ENCODE measurements at regions not wholly inside any gene's neighbourhood (a gene's known extent, or its start where the extent isn't known, plus 50 kb on each side); places are given as distances from the start of the nearest gene placed in this dataset.
"Not testable (repeated sequence)": the region's sequence is repeated elsewhere in the genome, so short reads cannot be mapped to it uniquely, and the experiment has no call there.

DNA sequence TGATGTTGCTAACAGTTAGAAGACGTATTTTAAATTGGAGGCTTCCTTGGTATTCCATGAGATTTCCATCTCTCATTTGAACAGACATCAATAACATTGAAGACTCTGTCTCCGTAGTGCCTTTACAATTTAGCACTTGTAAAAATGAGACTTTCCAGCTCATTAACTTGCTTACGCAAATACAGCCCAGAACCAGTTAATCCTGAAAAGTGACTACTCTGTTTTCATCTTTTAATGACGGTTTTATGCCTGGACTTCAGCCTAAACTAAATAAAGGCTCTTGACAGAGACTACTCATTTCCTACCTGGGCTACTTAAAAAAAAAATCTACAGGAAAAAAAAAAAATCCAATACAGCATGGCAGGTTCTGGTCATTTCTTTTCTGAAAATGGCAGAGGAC lies 148.6 kb downstream of the LRATD1 start:
- DNase-seq (ENCODE audit: extremely low spot score), result no peak
- no peak for TF ChIP-seq POLR2A (IDR thresholded peaks at IDR 0.05; ENCODE audit: low read depth)
- TF ChIP-seq, protein P1, sequence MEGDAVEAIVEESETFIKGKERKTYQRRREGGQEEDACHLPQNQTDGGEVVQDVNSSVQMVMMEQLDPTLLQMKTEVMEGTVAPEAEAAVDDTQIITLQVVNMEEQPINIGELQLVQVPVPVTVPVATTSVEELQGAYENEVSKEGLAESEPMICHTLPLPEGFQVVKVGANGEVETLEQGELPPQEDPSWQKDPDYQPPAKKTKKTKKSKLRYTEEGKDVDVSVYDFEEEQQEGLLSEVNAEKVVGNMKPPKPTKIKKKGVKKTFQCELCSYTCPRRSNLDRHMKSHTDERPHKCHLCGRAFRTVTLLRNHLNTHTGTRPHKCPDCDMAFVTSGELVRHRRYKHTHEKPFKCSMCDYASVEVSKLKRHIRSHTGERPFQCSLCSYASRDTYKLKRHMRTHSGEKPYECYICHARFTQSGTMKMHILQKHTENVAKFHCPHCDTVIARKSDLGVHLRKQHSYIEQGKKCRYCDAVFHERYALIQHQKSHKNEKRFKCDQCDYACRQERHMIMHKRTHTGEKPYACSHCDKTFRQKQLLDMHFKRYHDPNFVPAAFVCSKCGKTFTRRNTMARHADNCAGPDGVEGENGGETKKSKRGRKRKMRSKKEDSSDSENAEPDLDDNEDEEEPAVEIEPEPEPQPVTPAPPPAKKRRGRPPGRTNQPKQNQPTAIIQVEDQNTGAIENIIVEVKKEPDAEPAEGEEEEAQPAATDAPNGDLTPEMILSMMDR (IDR thresholded peaks at IDR 0.05), result no peak
- no peak for TF ChIP-seq EP300 (IDR thresholded peaks at IDR 0.05)
- TF ChIP-seq POLR2AphosphoS5 (IDR thresholded peaks at IDR 0.05), result no peak
- Histone ChIP-seq H3K4me3 (no peak overlapping the region), H3K27ac (replicated peaks in 1 of 4) (no peak overlapping the region), H3K9me3 (no peaks in the 10 kb centered on the region), H3K4me1 (no peaks in the 10 kb centered on the region), H3K36me3 (no peaks in the 10 kb centered on the region), H3K27me3 (no peaks in the 10 kb centered on the region)
- WGBS, result 85% methylated on average over 4 of the region's 4 CpGs
- intact Hi-C loops (cut with DNase I), result no loop called here

DNA sequence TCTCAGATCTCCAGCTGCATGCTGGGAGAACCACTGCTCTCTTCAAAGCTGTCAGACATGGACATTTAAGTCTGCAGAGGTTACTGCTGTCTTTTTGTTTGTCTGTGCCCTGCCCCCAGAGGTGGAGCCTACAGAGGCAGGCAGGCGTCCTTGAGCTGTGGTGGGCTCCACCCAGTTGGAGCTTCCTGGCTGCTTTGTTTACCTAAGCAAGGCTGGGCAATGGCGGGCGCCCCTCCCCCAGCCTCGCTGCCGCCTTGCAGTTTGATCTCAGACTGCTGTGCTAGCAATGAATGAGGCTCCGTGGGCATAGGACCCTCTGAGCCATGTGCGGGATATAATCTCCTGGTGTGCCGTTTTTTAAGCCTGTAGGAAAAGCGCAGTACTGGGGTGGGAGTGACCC lies 156.3 kb downstream of the LRATD1 start:
- H3K27ac ChIP-seq (replicated peaks in 1 of 4); H3K36me3 ChIP-seq; DNase-seq (ENCODE audit: extremely low spot score); H3K4me3 ChIP-seq; intact Hi-C loops (cut with DNase I); H3K9me3 ChIP-seq; H3K27me3 ChIP-seq; H3K4me1 ChIP-seq: not testable (repeated sequence)
- 96% methylated on average over 9 of the region's 9 CpGs for WGBS

DNA sequence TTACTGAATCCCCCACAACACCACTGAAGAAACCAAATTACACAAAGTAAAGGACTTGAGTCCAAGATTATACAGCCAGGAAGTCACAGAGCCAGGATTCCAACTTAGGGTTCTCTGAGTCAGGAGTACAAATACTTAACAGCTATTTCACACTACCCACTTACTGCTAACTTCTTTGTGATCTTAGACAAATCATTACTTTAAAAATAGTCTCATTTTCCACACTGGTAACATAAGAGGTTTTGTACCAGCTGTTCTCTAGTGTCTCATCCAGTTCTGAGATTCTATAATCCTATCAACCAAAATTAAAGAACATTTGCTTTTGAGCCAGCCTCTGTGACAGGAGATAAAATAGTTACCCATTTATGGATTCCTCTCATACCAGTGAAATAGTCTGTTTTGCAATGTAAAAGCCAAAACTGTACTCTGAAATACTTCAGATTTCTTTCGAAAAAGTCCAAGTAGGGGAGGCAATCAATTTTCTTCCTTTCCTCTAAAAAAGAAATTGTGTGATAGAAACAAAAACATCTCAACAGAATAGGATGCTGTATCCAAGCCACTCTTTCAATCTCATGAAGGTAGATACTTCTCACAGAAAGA lies 157.6 kb downstream of the LRATD1 start:
- 85% methylated on average over 1 of the region's 1 CpG for WGBS
- peaks cover 0 to 4% (median 0%) of the 10 kb centered on the region in 4 donors for H3K9me3 ChIP-seq
- no peak for DNase-seq (ENCODE audit: extremely low spot score)
- no peak overlapping the region for H3K4me3 ChIP-seq
- H3K36me3 ChIP-seq, result no peaks in the 10 kb centered on the region
- H3K4me1 ChIP-seq, result no peaks in the 10 kb centered on the region
- no peaks in the 10 kb centered on the region for H3K27me3 ChIP-seq
- no peak overlapping the region for H3K27ac ChIP-seq (replicated peaks in 1 of 4)
- no peak for TF ChIP-seq POLR2AphosphoS5 (IDR thresholded peaks at IDR 0.05)
- no peak for TF ChIP-seq EP300 (IDR thresholded peaks at IDR 0.05)
- TF ChIP-seq, protein P1 (IDR thresholded peaks at IDR 0.05), result no peak
- no peak for TF ChIP-seq POLR2A (IDR thresholded peaks at IDR 0.05; ENCODE audit: low read depth)
- intact Hi-C loops (cut with DNase I), result no loop called here

DNA sequence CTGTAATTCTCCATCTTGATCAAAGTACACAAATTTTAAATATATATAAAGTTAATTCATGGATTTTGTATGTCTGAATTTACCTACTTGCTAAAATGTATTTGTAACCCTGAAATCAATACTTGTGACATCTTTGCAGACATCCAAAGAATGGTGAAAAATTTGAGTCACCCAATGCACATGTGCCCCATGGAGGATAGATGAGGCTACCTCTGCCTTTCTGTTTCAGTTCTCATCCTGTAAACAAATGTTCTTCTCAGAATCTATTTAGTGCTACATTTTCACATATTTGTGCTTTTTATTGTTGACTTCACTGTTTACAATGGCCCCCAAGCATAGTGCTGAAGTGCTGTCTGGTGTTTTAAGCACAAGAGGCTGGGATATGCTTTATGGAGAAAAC lies 171.5 kb downstream of the LRATD1 start:
- Histone ChIP-seq H3K9me3 (peaks cover 0 to 6% (median 0%) of the 10 kb centered on the region in 4 donors), H3K27me3 (no peaks in the 10 kb centered on the region), H3K36me3 (no peaks in the 10 kb centered on the region), H3K4me3 (no peak overlapping the region), H3K27ac (replicated peaks in 1 of 4) (no peak overlapping the region), H3K4me1 (no peaks in the 10 kb centered on the region)
- TF ChIP-seq, protein P1 (IDR thresholded peaks at IDR 0.05), result no peak
- TF ChIP-seq EP300 (IDR thresholded peaks at IDR 0.05) (no peak), POLR2A (IDR thresholded peaks at IDR 0.05; ENCODE audit: low read depth) (no peak), POLR2AphosphoS5 (IDR thresholded peaks at IDR 0.05) (no peak)
- intact Hi-C loops (cut with DNase I), result no loop called here
- no peak for DNase-seq (ENCODE audit: extremely low spot score)

DNA sequence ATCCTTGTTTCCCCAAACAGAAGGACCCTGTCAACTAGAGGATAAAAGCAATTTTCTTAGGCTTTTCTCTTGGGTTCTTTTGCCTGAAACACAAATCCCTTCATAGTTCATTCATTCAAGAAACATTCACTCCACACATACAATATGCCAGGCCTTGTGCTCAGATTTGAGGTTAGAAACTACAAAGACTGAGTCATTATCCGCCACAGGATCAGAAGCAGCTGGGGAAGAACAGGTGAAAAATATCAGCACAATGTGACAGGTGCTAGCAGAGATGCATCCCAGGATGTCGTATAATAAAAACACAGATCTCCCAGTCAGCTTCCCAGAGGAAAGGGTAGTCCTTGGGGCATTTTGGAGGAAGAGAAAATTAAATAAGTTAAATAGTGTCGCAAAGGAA lies 172.4 kb downstream of the LRATD1 start:
- Histone ChIP-seq H3K27me3 (no peaks in the 10 kb centered on the region), H3K27ac (replicated peaks in 1 of 4) (no peak overlapping the region), H3K9me3 (peaks cover 0 to 6% (median 0%) of the 10 kb centered on the region in 4 donors), H3K36me3 (no peaks in the 10 kb centered on the region), H3K4me3 (no peak overlapping the region), H3K4me1 (no peaks in the 10 kb centered on the region)
- intact Hi-C loops (cut with DNase I), result no loop called here
- WGBS, result 59% methylated on average over 3 of the region's 3 CpGs
- no peak for DNase-seq (ENCODE audit: extremely low spot score)
- TF ChIP-seq, protein P1 (IDR thresholded peaks at IDR 0.05), result no peak
- TF ChIP-seq POLR2A (IDR thresholded peaks at IDR 0.05; ENCODE audit: low read depth) (no peak), POLR2AphosphoS5 (IDR thresholded peaks at IDR 0.05) (no peak), EP300 (IDR thresholded peaks at IDR 0.05) (no peak)
